GM19043 (cell line): ENCODE measurements at regions not wholly inside any gene's neighbourhood (a gene's known extent, or its start where the extent isn't known, plus 50 kb on each side); places are given as distances from the start of the nearest gene placed in this dataset.
"Not testable (repeated sequence)": the region's sequence is repeated elsewhere in the genome, so short reads cannot be mapped to it uniquely, and the experiment has no call there.

Experiments used
- ATAC-seq: cut with Tn5 transposase; IDR thresholded peaks from one replicate; pipeline ENCODE4 v1.9.1; 2021; ENCODE audit warnings: low read depth; ENCODE audit not compliant: unreplicated experiment

DNA sequence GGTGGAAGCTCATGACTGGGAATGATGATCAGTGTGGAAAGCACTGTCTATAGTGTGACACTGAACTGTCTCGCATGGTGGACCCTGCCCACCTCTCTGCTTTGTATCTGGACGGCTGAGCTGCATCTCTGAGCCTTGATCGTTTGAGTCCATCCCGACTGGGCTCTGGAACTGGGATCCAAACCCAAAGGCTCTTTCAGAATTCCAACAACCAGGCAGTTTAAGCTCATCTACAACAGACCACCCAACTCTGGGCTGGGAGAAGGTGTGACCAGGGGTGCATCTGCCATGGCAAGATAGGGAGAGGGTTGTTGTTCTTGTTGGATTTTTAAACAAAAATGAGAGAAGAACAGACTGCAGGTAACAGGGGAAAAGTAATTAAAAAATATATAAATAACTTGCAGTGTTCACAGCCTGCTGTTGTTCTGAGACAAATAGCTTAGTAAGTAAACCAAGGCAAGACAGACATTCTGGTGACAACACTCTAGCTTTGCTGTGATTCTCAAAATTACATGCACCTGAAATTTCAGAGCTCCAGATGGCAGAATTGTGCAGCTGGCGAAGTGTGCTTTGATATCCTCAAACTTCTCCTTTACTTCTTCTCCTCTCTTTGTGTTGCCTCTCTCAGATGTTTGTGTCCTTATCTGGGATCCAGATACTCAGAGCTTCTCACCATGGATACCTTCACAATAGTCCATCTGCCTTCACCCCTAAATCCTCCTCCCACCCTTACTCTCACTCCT lies 209.6 kb downstream of the EMP1 start:
- no peak for ATAC-seq

DNA sequence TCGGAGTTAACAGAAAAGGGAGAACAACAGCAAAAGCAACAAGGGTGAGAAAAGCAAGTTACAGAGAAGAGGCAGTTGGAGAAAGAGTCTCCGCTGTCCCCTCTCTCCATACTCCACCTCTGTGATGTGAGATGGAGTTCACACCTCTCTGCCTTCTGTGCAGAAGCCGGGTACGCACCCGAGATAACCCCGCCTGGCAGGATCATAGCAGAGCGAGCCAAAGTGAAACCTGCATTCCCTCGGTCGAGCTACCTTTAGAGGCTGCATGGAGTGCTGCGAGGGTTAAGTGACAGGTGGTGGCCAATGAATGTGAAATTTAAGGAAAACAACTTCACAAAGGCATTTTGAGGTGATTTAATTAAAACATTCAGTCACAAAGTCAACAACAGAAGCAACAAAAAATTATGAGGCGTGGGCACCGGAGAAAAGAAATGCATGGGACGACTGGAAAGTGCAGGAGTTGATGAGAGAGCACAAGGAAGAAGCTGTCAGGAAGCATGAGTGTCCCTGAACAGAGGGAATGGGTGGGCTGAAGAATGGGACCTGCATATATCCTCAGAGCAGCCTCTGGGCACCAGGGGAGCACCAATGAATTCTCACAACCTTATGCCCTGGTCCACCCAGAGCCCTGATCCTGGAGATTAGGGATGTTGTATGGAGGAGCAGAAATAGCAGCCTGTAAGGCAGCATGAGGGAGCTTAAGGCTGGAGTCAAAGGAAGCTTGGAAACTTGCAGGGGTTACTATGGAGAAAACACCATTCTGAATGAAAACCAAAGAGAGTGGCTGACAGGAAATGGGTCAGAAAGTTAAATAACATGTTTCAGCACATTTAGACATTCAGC lies 208.3 kb downstream of the EMP1 start:
- ATAC-seq: no peak

DNA sequence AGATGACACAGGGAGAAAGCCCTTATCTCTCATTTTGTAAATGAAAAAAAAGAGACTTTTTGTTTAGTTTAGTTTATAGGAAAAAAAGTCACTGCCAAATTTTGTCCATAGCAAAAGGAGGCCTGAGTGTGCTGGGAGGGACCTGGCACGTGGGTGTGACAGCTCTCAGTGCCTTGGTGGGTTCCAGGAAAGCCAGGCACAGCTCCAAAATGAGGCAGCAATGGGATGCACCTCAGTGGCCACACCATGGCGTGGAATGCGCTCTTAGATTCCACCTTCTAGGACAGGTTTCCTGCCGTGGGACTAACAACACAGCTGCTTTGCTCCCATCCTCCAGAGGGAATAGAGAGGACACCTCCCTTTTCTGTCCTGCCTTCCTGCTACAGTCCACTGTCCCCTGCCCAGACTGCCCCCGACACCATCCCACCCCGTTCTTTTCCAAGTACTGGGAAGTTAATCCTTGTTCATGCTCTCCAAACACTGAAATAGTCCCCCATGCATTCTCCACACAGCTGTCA lies 207.6 kb downstream of the EMP1 start:
- ATAC-seq: no peak

DNA sequence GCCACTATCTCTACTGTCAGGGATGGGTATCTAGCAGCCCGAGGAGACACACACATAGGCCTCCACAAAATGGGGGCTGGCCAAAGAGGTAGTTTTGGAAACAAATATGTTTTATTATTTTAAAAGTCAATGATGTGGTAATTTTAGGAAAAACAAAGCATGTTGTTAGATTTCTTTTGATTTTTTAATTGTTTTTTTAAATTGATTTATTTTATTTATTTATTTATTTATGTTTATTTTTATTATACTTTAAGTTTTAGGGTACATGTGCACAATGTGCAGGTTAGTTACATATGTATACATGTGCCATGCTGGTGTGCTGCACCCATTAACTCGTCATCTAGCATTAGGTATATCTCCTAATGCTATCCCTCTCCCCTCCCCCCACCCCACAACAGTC lies 194.8 kb downstream of the EMP1 start:
- not testable (repeated sequence) for ATAC-seq

DNA sequence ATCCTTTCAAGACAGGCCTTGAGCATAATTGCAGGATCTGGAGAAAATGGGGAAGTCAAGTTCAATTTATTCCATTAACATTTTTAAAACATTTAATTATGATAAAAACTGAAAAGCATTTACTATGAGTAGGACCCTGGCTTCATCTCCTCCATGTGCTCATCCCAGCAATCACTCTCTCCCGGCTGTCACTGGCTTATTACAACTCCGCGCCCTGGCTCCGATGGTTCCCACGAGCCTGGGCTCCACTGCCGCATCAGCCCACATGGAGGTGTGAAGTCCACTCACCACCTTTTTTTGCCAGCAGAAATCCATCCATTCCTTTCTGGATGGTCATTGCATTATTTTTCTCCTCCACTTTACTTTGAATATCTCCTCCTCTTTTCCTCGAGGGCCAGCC lies 194.4 kb downstream of the EMP1 start:
- no peak for ATAC-seq

DNA sequence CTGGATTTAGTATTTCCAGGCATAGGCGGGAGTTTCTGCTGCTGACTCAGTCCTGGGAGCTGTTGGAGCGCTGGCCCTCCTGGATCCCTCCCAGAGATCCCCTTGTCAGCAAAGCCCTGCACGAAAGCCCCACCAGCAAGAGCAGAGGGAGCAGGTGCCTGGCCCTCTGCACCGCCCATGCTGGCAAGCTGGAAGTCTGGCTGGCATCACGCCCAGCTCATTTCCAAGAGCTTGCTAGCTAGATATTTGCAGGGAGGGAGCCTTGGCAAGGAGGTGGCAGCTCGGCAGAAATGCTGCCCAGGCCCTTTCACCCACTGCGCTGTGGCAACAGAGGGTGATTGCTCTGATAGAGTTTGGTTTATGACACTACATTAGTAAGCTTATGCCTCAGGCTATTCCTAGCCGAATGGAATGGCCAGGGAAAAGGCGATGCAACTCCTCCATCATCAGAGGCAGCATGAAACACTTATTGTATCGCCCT lies 193.9 kb downstream of the EMP1 start:
- ATAC-seq: no peak

DNA sequence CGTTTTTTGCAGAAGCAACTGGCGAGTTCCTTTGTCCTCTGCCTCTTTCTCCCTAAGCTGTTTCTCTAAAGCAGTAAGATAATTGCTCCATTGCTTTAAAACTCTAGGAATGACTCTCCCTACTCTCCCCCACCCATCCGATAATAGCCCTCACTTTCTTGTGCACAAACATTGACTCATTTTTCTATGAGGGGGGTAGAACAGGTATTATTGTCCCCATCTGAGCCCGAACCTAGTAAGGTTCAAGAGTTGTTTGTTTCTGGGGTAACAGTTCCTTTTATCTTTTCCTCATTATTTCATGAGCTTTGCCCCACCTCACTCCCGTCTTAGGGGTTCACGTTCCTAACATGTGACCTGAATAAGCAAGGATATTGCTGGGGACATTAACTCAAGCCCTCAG lies 190.6 kb downstream of the EMP1 start:
- ATAC-seq: no peak

DNA sequence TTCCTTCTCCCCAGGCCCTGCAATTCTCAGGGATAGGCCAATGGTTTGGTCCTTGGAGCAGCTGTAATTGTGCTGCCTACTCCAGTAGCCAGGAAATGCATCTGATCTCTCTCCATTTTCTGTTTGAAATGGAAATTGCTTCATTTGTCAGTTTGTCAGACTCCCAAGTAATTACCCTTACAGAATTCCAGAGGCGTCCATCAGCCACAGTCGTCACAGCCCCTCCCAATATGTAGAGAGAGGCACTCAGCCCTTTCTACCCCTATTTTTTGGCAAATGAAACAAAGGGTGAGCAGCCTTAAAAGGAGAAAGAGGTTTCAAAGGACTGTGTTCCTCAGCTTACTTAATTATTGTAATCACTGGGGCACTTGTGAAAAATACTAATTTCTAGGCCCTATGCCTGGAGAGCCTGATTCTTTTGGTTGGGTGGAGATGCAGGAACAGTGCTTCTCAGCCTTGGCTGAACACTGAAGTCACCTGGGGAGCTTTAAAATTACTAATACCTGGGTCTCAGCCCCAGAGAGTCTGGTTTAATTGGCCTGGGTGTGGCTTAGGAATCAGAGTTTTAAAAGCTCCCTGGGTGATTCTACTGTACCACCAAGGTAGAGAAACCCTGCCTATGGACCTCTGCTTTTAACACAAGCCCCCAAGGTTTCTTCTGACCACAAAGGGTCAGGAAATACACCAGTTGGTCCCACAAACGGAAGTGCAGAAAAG lies 190.0 kb downstream of the EMP1 start:
- no peak for ATAC-seq

DNA sequence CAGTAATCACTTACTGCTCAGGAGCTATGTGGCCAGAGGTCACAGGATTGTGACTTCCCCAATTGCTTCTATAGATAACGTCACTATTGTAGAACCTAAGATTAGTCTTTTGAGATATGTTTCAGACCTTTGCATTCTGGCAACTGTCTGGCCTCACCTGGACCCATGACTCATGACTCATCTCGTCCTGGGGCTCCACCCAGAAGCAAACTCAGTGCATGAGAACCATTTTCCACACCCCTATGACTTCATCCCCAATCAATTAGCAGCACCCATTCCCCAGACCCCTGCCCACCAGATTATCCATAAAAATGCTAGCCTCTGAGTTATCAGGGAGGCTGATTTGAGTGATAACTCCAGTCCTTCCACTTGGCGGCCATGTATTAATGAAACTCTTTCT lies 186.9 kb downstream of the EMP1 start:
- ATAC-seq: no peak

DNA sequence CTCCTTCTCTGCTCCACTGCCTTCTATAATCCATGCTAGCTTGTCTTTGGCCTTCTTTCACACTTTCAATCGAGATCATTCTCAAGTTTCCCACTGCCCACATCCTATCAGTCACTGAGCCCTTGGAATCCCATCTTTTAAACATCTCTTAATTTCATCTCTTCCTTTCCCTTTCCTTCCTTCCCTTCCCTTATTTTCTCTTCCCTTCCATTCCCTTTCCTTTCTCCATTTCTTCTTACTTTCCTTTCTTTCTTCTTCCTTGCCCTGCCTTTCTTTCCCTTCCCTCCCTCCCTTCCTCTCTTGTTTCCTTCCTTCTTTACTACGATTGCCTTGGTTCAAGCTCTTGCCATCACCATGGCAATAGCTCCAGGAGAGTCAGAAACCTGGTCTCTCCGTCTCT lies 183.8 kb downstream of the EMP1 start:
- no peak for ATAC-seq

DNA sequence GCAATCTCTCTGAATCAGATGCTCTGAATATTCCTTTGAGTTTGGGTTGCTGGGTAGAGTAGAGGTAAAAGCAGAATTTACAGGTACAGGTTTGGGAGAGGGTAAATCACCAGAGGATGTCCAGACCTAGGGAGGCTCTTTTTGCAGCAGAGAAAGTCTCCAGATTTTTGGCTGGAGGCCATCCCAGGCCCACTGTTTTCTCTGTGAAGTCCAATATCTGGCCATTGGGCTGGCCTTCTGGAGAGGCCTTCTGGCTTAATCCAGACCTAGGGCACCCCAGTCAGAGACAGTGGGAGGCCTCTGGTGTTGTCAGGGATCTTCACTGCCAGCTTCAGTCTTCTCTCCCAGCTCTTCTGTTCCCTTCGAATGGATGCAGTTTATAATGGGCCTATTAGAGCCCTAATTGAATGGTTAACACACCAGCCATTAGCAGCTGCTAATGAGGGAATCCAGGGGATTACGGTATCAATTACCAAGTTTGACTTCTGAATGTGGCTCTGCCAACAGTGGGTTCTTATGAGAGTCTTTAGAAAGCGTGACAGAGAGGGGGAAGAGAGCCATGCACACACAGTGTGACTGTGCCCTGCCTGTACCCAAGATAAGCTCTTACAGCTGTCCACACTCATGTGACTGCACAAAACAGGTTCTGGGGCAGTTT lies 183.1 kb downstream of the EMP1 start:
- ATAC-seq: no peak

DNA sequence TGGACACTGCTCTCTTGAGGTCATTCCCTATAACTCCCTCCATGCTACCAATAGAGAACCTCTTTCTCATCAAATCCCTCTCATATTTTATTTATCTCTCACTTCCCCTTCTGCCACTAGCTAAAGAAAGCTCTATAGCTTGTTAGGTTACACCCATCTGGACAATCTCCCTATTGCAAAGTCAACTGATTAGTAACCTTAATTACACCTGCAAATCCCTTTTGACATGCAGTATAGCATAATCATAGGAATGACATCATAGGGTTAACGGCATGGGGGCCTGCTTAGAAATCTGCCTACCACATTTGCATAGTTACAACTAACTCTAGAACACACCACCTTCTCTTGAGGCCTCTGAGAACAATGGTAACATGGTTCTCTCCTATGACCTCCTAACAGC lies 181.2 kb downstream of the EMP1 start:
- no peak for ATAC-seq

DNA sequence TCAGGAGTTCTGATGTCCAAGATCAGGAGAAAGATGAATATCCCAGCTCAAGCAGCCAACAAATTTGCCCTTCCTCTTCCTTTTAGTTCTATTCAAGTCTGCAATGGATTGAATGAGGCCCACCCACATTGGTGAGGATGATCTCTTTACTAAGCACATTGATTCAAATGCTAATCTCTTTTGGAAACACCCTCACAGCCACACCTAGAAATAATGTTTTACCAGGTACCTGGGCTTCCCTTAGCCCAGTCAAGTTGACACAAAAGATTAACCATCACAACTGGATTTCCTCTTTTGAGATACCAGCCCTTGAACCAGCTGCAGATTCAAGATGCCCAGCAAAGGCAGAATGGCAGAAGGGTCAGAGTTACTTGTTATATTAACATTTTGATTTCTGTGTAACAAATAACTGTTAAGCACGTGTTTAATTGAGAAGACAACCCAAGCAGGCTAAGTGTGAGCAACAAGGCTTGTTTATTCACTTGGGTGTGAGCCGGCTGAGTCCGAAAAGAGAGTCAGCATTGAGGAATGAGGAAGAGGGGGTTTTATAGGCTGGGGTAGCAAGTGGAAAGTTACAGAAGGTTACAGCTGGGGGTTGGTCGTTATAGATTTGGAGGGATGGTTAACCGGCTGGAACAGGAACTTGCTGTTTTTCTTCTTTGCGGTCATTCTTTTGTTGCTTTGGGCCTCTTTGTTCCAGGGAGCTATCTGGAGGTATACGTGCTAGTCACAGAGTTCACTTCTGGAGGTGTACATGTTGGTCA lies 180.3 kb downstream of the EMP1 start:
- ATAC-seq: no peak

DNA sequence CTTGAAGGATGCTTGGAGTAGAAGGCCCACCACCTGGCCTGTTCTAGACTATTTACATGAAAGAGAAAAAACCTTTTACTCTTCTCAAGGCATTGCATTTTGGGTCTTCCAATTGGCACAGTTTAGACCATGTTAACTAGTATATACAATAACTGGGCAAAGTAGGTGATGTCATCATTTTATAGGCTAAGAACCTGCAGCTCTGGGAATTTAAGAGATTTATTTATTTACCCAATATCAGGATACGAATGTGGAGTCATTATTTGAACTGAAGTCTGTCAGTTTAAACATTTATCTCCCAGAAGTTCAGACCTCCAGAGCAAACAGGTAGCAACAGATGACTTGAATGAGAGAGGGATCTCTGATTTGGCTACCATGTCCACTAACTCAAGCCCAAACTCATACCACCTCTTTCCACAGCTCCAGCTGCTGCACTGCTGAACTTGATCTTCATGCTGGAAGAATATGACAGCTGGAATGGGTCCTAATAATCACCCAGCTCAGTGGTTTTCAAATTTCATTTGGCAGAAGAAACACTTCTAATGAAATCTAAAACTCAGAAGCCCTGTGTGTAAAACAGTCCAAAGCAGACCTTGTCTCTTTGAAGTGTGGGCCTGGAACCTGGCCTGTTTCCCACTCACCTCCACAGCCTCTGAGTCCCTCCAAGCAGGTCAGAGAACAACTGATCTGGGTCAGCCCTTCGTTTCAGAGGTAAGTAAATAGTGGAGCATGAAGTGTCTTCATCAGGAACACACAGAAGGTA lies 179.2 kb downstream of the EMP1 start:
- ATAC-seq: no peak

DNA sequence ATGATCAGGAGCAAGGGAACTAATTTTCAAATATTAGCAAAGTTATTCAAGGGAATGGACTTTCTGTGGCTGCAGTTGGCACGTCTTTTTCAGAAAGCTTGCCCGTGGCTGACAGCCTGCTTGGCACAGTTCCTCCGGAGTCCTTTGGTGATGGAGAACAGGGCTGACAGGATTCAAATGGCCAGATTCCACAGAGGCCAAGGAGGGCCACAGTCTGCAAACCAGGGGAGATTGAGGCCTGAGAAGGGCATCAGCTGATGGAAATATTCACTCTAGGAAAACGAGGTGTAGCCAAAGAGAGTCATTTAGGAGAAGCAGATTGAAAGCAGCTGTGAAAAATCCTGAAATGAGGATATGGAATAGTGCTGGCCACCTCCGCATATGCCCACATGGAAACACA lies 178.3 kb downstream of the EMP1 start:
- ATAC-seq: no peak

DNA sequence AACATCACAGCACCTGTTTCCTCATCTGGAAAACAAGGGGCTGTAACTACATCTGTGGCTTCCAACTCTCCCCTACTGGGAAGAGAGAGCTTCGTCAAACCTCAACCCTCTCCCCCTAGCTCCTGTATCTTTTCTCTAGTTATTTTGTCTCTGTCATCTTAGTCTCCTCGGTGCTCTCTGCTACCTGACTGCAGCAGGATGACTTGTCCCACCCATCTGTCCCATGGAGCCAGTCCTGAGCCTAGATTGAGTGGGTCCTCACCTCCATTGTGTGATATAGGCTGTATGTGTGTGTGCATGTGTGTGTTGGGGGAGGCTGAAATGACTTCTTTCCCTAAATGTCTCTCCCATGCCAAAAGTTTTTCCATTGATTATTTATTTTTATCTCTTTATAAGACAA lies 177.3 kb downstream of the EMP1 start:
- no peak for ATAC-seq

DNA sequence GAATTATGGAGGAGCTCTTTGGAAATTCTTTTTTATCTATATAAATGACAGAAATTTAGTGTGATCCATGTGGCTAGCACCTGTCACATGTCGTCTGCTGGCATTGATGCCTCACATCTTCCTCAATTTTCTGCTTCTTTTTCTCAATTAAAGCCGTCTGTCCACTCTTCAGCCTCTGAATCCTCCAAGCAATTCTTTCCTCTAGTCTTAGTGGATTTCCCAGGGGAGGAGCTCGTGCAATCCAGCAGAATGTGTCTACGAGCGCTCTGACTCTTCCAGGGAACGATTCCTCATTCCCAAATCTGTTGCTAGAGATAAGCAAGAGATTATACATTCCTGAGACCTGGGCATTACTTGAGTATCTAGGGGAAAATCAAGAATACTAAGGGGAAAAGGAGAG lies 176.6 kb downstream of the EMP1 start:
- no peak for ATAC-seq

DNA sequence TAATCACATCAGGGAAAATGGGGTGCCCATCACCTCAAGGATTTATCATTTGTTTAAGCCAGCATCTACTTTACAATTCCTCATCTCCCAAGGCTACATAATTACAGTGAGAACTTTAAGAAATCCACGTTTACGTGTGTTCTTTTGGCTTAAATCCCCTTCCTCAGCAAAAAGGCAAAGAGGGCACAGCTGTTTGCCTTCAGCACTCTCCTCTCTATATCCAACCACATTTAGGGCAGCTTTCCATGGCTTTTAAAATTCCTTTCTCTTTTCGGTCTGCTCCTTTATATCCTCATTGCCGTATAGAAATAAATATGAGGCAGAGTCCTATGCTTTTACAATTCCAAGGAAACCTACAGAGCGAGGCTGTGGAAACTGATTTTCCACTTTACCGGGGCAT lies 175.9 kb downstream of the EMP1 start:
- no peak for ATAC-seq

DNA sequence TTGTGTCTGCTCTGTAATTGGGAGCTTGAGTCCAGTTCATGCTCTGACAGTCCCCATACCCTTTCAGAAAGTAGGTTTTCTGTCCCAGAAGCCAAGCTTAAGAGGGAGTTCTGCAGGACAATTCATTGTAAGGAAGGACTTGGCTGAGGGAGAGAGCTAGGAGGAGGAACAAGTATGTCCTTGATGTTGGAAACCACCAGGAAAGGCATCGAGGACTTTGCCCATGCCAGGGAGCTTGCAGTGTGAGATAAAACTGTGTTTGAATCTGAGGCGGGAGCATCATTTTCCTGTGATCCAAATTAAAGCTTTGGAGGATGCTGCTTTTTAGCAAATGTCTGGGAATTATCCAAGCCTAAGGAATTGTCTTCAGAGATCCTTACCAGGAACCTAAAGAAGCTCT lies 175.3 kb downstream of the EMP1 start:
- ATAC-seq: no peak
